22Rv1 (cell line): ENCODE measurements at regions not wholly inside any gene's neighbourhood (a gene's known extent, or its start where the extent isn't known, plus 50 kb on each side); places are given as distances from the start of the nearest gene placed in this dataset.
"Not testable (repeated sequence)": the region's sequence is repeated elsewhere in the genome, so short reads cannot be mapped to it uniquely, and the experiment has no call there.

ENCODE experiments used
- ZFX ChIP-seq: fragments of 450-650 bp; IDR thresholded peaks from 2 replicates; pipeline ENCODE4 v1.6.1; 2017; ENCODE audit warnings: antibody characterized with exemption, borderline replicate concordance
- TF ChIP-seq, protein P1 (sequence below): fragments of 450-650 bp; IDR thresholded peaks from 2 replicates; pipeline ENCODE4 v1.5.1; 2017; ENCODE audit warnings: mild to moderate bottlenecking

DNA sequence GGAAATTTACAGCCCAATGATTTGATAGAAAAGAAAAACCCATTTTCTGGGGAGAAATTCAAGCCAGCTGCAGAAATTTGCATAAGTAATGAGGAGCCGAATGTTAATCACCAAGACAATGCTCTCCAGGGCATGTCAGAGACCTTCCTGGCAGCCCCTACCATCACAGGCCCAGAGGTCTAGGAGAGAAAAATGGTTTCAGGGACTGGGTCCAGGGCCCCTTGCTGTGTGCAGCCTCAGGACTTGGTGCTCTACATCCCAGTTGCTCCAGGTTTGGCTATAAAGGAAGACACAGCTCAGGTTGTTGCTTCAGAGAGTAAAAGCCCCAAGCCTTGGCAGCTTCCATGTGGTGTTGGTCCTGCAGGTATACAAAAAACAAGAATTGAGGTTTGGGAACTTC is 222.2 kb upstream of the ISX start:
- TF ChIP-seq, protein P1, sequence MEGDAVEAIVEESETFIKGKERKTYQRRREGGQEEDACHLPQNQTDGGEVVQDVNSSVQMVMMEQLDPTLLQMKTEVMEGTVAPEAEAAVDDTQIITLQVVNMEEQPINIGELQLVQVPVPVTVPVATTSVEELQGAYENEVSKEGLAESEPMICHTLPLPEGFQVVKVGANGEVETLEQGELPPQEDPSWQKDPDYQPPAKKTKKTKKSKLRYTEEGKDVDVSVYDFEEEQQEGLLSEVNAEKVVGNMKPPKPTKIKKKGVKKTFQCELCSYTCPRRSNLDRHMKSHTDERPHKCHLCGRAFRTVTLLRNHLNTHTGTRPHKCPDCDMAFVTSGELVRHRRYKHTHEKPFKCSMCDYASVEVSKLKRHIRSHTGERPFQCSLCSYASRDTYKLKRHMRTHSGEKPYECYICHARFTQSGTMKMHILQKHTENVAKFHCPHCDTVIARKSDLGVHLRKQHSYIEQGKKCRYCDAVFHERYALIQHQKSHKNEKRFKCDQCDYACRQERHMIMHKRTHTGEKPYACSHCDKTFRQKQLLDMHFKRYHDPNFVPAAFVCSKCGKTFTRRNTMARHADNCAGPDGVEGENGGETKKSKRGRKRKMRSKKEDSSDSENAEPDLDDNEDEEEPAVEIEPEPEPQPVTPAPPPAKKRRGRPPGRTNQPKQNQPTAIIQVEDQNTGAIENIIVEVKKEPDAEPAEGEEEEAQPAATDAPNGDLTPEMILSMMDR, result not testable (repeated sequence)
- TF ChIP-seq ZFX, result not testable (repeated sequence)
